CD4-positive, alpha-beta memory T cell (primary cell): ENCODE measurements at regions not wholly inside any gene's neighbourhood (a gene's known extent, or its start where the extent isn't known, plus 50 kb on each side); places are given as distances from the start of the nearest gene placed in this dataset.

ENCODE experiments used
- CTCF ChIA-PET: fragments of 350-600 bp; sonication (Branson Sonifier 250); formaldehyde crosslinking; loops from one replicate; lab custom pipeline; 2021; ENCODE audit warnings: inconsistent platforms; ENCODE audit not compliant: partially characterized antibody; lab: Charles Lee
- POLR2A ChIA-PET: fragments of 350-600 bp; sonication (Branson Sonifier 250); formaldehyde crosslinking; loops from one replicate; lab custom pipeline; 2021; ENCODE audit not compliant: partially characterized antibody; lab: Charles Lee
- DNase-seq, 5 donors: peaks; one replicate each; pipeline versions ENCODE4 v3.0.0 to v3.0.0-alpha.2; 2020 to 2022; ENCODE audit warnings: mixed read lengths in 1 of 5
- H3K27ac ChIP-seq: one replicate; pipeline ENCODE4 v1.7.0; 2013; ENCODE audit warnings: low read depth, low read length
- H3K27me3 ChIP-seq: 2 replicates; pipeline ENCODE4 v1.7.0; 2013; ENCODE audit warnings: mild to moderate bottlenecking, low read length, moderate library complexity; ENCODE audit not compliant: insufficient read depth
- H3K36me3 ChIP-seq: 2 replicates; pipeline ENCODE4 v1.7.0; 2013; ENCODE audit warnings: mild to moderate bottlenecking, low read length, moderate library complexity; ENCODE audit not compliant: insufficient read depth
- H3K4me1 ChIP-seq: 2 replicates; pipeline ENCODE4 v1.7.0; 2013; ENCODE audit warnings: mild to moderate bottlenecking, low read length, moderate library complexity; ENCODE audit not compliant: insufficient read depth
- H3K4me3 ChIP-seq, 2 donors: one replicate each; pipeline ENCODE4 v1.7.0; 2013; ENCODE audit warnings: low read length in 2 of 2, mild to moderate bottlenecking in 1 of 2
- H3K9me3 ChIP-seq, 2 donors: one replicate each; pipeline ENCODE4 v1.7.0; 2013; ENCODE audit warnings: low read length in 2 of 2, control low read depth in 1 of 2; ENCODE audit not compliant: control insufficient read depth in 1 of 2
- H3K27ac Mint-ChIP-seq, 7 donors: one replicate each; pipeline ENCODE4 v1.8.0; 2020 to 2021; ENCODE audit warnings: mixed read lengths in 7 of 7, mild to moderate bottlenecking in 6 of 7, inconsistent platforms in 3 of 7, moderate library complexity in 3 of 7
- H3K27me3 Mint-ChIP-seq, 2 donors: one replicate each; pipeline ENCODE4 v1.8.0; 2020 to 2021; ENCODE audit warnings: mixed read lengths in 2 of 2
- H3K36me3 Mint-ChIP-seq, 2 donors: one replicate each; pipeline ENCODE4 v1.8.0; 2020 to 2021; ENCODE audit warnings: mixed read lengths in 2 of 2, inconsistent platforms in 1 of 2, mild to moderate bottlenecking in 1 of 2
- H3K4me1 Mint-ChIP-seq, 4 donors: one replicate each; pipeline ENCODE4 v1.8.0; 2020 to 2021; ENCODE audit warnings: mixed read lengths in 4 of 4, mild to moderate bottlenecking in 1 of 4
- H3K4me3 Mint-ChIP-seq, 8 donors: one replicate each; pipeline ENCODE4 v1.8.0; 2020 to 2021; ENCODE audit warnings: mixed read lengths in 8 of 8, mild to moderate bottlenecking in 7 of 8, moderate library complexity in 6 of 8, inconsistent platforms in 3 of 8
- H3K9me3 Mint-ChIP-seq, 8 donors: one replicate each; pipeline ENCODE4 v1.8.0; 2020 to 2021; ENCODE audit warnings: mixed read lengths in 8 of 8, mild to moderate bottlenecking in 5 of 8, inconsistent platforms in 3 of 8, moderate library complexity in 1 of 8
- intact Hi-C: fragments of 100-400 bp; cut with micrococcal nuclease; formaldehyde crosslinking; loops from one replicate; pipeline ENCODE4 v1.15.1; 2023

DNA sequence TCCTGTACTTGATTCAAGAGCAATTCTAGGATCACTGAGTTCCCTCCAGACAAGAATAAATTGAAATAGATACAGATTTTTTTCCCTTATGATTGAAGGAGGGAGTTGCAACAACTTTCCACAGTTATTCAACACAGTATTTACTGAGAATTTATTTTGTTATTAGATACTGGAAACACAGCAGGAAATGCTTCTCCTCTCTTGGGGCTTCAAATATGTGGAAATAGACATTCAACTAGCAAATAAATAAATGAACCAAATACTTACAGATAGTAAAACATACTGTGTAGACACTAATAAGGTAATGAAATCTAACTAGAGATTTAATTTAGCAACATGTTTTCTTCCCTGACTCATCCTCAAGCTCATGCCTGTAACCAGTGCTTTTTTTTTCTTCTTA lies 169.2 kb downstream of the LNPK start:
- no peak overlapping the region for H3K27ac ChIP-seq
- POLR2A ChIA-PET, result no interaction called here
- H3K27me3 Mint-ChIP-seq, result peaks cover 10 to 13% of the 10 kb centered on the region in 2 donors
- H3K4me1 ChIP-seq, result no peaks in the 10 kb centered on the region
- no peak for DNase-seq
- H3K9me3 Mint-ChIP-seq, result no peaks in the 10 kb centered on the region
- CTCF ChIA-PET, result no interaction called here
- intact Hi-C loops, result no loop called here
- H3K4me1 Mint-ChIP-seq, result no peaks in the 10 kb centered on the region
- no peak overlapping the region for H3K27ac Mint-ChIP-seq
- H3K9me3 ChIP-seq, result no peaks in the 10 kb centered on the region
- H3K4me3 ChIP-seq, result no peak overlapping the region
- no peaks in the 10 kb centered on the region for H3K27me3 ChIP-seq
- no peaks in the 10 kb centered on the region for H3K36me3 ChIP-seq
- no peaks in the 10 kb centered on the region for H3K36me3 Mint-ChIP-seq
- H3K4me3 Mint-ChIP-seq, result no peak overlapping the region

DNA sequence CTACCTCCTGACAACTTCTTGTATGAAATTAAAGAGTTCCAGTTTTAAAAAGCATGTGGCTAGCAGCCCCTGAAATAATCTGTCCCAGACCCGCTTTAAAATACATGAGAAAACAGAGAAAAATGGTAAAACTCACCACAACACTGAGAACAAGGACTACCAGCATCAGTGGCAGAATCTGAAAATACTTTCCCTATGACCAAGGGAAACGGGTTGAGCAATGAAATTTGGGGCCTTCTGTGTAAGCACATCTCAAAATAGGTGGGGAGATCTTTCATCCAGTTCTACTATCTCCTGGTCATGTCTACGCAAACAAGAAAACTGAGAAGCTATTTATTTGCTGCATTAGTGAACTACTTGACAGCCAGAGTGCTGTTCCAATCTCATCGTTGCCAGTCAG lies 172.3 kb downstream of the LNPK start:
- no peaks in the 10 kb centered on the region for H3K9me3 ChIP-seq
- H3K36me3 Mint-ChIP-seq, result no peaks in the 10 kb centered on the region
- CTCF ChIA-PET, result no interaction called here
- H3K27ac Mint-ChIP-seq, result no peak overlapping the region
- H3K9me3 Mint-ChIP-seq, result peaks cover 0 to under 1% (median 0%) of the 10 kb centered on the region in 8 donors
- H3K27ac ChIP-seq, result no peak overlapping the region
- H3K4me1 Mint-ChIP-seq, result no peaks in the 10 kb centered on the region
- H3K36me3 ChIP-seq, result no peaks in the 10 kb centered on the region
- intact Hi-C loops, result no loop called here
- H3K27me3 Mint-ChIP-seq, result peaks cover 6 to 8% of the 10 kb centered on the region in 2 donors
- H3K4me1 ChIP-seq, result no peaks in the 10 kb centered on the region
- DNase-seq, result no peak
- POLR2A ChIA-PET, result no interaction called here
- no peak overlapping the region for H3K4me3 Mint-ChIP-seq
- H3K4me3 ChIP-seq, result no peak overlapping the region
- H3K27me3 ChIP-seq, result no peaks in the 10 kb centered on the region

DNA sequence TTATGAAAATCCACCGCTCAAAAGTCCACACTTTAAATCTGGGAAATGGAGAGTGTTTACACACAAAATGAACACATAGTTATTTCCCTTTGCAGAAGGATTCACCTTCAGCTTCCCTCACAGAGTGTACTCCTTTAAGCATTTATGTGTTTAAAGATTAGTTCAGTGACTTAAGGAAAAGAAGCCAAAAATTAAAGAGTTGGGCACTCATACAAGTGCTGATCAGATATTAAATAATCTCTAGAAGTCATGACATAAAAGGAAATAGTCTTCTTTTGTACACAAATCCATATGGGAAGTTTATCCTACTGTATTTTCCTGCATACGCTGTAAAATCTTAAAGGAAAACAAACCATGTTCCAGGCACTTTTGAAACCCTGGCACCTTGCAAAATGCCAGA lies 174.2 kb downstream of the LNPK start:
- no peak for DNase-seq
- Histone ChIP-seq H3K27ac (no peak overlapping the region), H3K4me3 (no peak overlapping the region), H3K4me1 (no peaks in the 10 kb centered on the region), H3K27me3 (no peaks in the 10 kb centered on the region), H3K36me3 (no peaks in the 10 kb centered on the region), H3K9me3 (no peaks in the 10 kb centered on the region)
- H3K27me3 Mint-ChIP-seq, result peaks cover 10 to 14% of the 10 kb centered on the region in 2 donors
- H3K36me3 Mint-ChIP-seq, result no peaks in the 10 kb centered on the region
- ChIA-PET CTCF (no interaction called here), POLR2A (no interaction called here)
- intact Hi-C loops, result no loop called here
- no peaks in the 10 kb centered on the region for H3K4me1 Mint-ChIP-seq
- H3K9me3 Mint-ChIP-seq, result peaks cover 0 to 3% (median 0%) of the 10 kb centered on the region in 8 donors
- no peak overlapping the region for H3K4me3 Mint-ChIP-seq
- H3K27ac Mint-ChIP-seq, result no peak overlapping the region

DNA sequence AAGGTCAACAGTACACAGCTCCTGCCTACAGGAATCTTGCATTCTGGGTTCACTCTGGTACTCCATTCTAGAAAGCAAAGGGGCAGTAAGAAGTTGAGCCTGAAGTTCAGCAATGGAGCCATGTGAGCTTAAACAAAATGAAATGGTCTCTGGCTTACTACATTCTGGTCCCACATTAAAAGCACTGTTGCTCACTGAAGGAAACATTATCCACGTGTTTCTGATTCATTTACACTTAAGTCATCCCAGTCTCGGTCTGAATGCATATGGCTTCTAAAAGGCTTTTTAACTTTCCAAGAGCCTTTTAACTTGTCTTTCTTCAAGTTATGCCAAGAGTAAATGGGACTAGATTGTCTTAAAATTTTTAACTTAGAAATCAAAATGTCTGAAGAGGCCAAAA lies 177.8 kb downstream of the LNPK start:
- H3K36me3 Mint-ChIP-seq, result no peaks in the 10 kb centered on the region
- H3K36me3 ChIP-seq, result no peaks in the 10 kb centered on the region
- no peak for DNase-seq
- no peak overlapping the region for H3K4me3 Mint-ChIP-seq
- no peaks in the 10 kb centered on the region for H3K9me3 ChIP-seq
- no peaks in the 10 kb centered on the region for H3K4me1 ChIP-seq
- H3K4me3 ChIP-seq, result no peak overlapping the region
- peaks cover 8 to 10% of the 10 kb centered on the region in 2 donors for H3K27me3 Mint-ChIP-seq
- intact Hi-C loops, result no loop called here
- H3K9me3 Mint-ChIP-seq, result peaks cover 0 to 4% (median 0%) of the 10 kb centered on the region in 8 donors
- ChIA-PET CTCF (no interaction called here), POLR2A (no interaction called here)
- H3K27me3 ChIP-seq, result no peaks in the 10 kb centered on the region
- H3K27ac ChIP-seq, result no peak overlapping the region
- H3K27ac Mint-ChIP-seq, result no peak overlapping the region
- H3K4me1 Mint-ChIP-seq, result no peaks in the 10 kb centered on the region

DNA sequence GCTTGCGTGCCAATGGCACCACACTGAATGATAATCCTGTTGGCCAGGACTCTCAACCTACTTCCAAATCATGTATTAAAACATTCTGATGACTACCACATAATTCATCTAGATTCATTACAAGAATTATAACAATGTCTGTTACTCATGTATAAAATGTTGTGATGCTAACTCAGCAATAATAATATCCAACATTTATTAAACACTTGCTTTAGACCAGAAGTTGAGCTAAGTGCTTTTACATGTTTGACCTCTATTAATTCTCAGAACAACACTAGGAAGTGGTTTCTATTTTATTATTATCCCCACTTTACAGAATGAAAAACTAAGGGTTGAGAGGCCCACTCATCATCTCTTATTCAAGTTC lies 178.4 kb downstream of the LNPK start:
- Mint-ChIP-seq H3K4me1 (no peaks in the 10 kb centered on the region), H3K4me3 (no peak overlapping the region)

DNA sequence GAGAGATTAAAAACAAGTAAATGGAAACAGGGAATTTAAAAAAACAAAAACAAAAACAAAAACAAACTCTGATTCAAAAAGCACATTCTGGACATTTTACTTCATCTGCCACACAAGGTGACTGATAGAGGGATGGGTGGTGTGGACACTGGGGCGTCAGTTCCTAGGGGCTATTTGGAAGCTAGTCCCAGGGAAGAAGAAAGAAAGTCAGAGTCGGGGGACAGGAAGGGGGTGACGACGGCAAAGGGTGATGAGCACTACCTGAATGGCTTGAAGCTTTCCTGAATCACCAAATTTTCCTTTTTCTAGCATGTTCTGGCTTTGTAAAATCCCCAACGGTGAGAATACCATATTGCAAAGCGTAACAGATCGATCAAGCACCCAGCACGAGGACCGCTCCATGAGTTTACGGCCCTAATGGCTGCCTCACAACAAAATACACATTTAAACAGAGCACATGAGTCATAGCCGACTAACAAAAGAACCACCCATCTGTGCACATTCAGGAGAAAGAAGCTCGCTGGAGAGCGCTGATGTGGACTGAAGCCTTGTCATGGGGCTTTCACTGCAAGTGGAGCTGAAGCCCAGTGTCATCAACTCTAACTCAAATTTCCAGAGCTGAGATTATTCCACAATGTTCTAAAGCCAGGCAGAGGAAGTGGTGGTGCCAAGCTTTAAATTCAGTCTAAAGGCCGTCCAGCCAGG lies 178.9 kb downstream of the LNPK start:
- CTCF ChIA-PET, result no interaction called here

More for the DNA sequence above, 178.4 kb downstream of the LNPK start:
- peaks cover 7 to 10% of the 10 kb centered on the region in 2 donors for H3K27me3 Mint-ChIP-seq
- H3K9me3 Mint-ChIP-seq, result peaks cover 0 to 4% (median 0%) of the 10 kb centered on the region in 8 donors
- ChIA-PET POLR2A (no interaction called here), CTCF (no interaction called here)
- Histone ChIP-seq H3K4me1 (no peaks in the 10 kb centered on the region), H3K9me3 (no peaks in the 10 kb centered on the region), H3K27me3 (no peaks in the 10 kb centered on the region), H3K36me3 (no peaks in the 10 kb centered on the region), H3K27ac (no peak overlapping the region), H3K4me3 (no peak overlapping the region)
- intact Hi-C loops, result no loop called here
- no peak overlapping the region for H3K27ac Mint-ChIP-seq
- no peaks in the 10 kb centered on the region for H3K36me3 Mint-ChIP-seq
- DNase-seq, result no peak

DNA sequence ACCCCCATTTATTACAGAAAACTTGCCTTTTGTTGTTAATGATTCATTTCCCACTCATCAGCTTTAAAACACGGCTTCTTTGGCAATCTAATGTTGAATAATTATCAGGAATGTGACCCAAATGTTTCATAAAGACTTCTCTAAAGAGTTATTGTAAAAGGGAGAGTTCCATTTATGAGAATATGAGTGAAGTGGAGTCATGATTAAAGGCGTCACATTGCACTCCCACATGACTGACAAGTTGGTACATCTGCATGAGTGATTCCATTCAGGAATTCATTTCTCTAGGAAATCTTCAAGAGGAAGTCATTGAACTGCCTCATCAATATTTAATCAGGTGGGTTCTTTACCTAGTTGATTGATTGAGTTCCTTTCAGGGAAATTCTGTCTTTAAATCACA lies 184.8 kb downstream of the LNPK start:
- CTCF ChIA-PET, result no interaction called here
- Mint-ChIP-seq H3K4me1 (no peaks in the 10 kb centered on the region), H3K36me3 (no peaks in the 10 kb centered on the region), H3K27me3 (peaks cover 0 to 2% of the 10 kb centered on the region in 2 donors), H3K4me3 (no peak overlapping the region), H3K9me3 (peaks cover 0 to 10% (median 4%) of the 10 kb centered on the region in 8 donors), H3K27ac (no peak overlapping the region)
- no peak overlapping the region for H3K27ac ChIP-seq
- no peaks in the 10 kb centered on the region for H3K4me1 ChIP-seq
- H3K27me3 ChIP-seq, result no peaks in the 10 kb centered on the region
- no peak overlapping the region for H3K4me3 ChIP-seq
- no peak for DNase-seq
- POLR2A ChIA-PET, result no interaction called here
- intact Hi-C loops, result no loop called here
- no peaks in the 10 kb centered on the region for H3K36me3 ChIP-seq
- H3K9me3 ChIP-seq, result no peaks in the 10 kb centered on the region

More for the DNA sequence above, 178.9 kb downstream of the LNPK start:
- DNase-seq, result no peak
- H3K27me3 Mint-ChIP-seq, result peaks cover 6 to 10% of the 10 kb centered on the region in 2 donors
- POLR2A ChIA-PET, result no interaction called here
- H3K27ac Mint-ChIP-seq, result no peak overlapping the region
- H3K9me3 Mint-ChIP-seq, result peaks cover 0 to 4% (median 0%) of the 10 kb centered on the region in 8 donors
- no peaks in the 10 kb centered on the region for H3K27me3 ChIP-seq
- intact Hi-C loops, result no loop called here
- no peaks in the 10 kb centered on the region for H3K36me3 ChIP-seq
- no peaks in the 10 kb centered on the region for H3K9me3 ChIP-seq
- no peaks in the 10 kb centered on the region for H3K4me1 Mint-ChIP-seq
- H3K36me3 Mint-ChIP-seq, result no peaks in the 10 kb centered on the region
- no peak overlapping the region for H3K27ac ChIP-seq
- no peak overlapping the region for H3K4me3 ChIP-seq
- H3K4me3 Mint-ChIP-seq, result no peak overlapping the region
- no peaks in the 10 kb centered on the region for H3K4me1 ChIP-seq
